Vagina (tissue), 2 donors: ENCODE measurements at regions not wholly inside any gene's neighbourhood (a gene's known extent, or its start where the extent isn't known, plus 50 kb on each side); places are given as distances from the start of the nearest gene placed in this dataset.

ENCODE experiments used
- CTCF ChIP-seq, 3 experiments: fragments of 450-650 bp in 2 of 3; fragments of 200-600 bp in 1 of 3; sonication (generic) in 1 of 3; IDR thresholded peaks; one replicate each; pipeline ENCODE4 v1.5.1; 2017 to 2019; ENCODE audit warnings: antibody characterized with exemption in 3 of 3, mild to moderate bottlenecking in 2 of 3, moderate library complexity in 2 of 3
- POLR2A ChIP-seq, 2 donors: fragments of 450-650 bp; IDR thresholded peaks; one replicate each; pipeline ENCODE4 v1.6.1; 2017; ENCODE audit warnings: antibody characterized with exemption in 2 of 2, mild to moderate bottlenecking in 2 of 2, moderate library complexity in 2 of 2

GRCh38 chr1:189782295-189782694 lies 695.4 kb downstream of the BRINP3 start:
- TF ChIP-seq POLR2A (IDR thresholded peaks at IDR 0.05) (no peak), CTCF (IDR thresholded peaks at IDR 0.05) (no peak)
